OCI-LY7 (cell line): ENCODE measurements at regions not wholly inside any gene's neighbourhood (a gene's known extent, or its start where the extent isn't known, plus 50 kb on each side); places are given as distances from the start of the nearest gene placed in this dataset.

Experiments
- BruUV-seq: library from RNA; stranded (reverse); fragments of 400-500 nt; replicated peaks from 2 replicates; lab custom pipeline; 2021; lab: Mats Ljungman, UMichigan
- CTCF ChIA-PET: fragments of 300-600 bp; sonication (Branson Sonifier 250); formaldehyde crosslinking; loops from one replicate; lab custom pipeline; 2022; ENCODE audit warnings: antibody characterized with exemption; ENCODE audit not compliant: unreplicated experiment; lab: Charles Lee
- POLR2A ChIA-PET: fragments of 300-600 bp; sonication (Branson Sonifier 250); formaldehyde crosslinking; loops from one replicate; lab custom pipeline; 2022; ENCODE audit warnings: antibody characterized with exemption; lab: Charles Lee
- DNase-seq: peaks from one replicate; pipeline ENCODE4 v3.0.0-alpha.2; 2015; ENCODE audit warnings: low spot score
- H2AFZ ChIP-seq: fragments of 200-600 bp; sonication (generic), shearing (Covaris generic); 2 replicates; pipeline ENCODE4 v1.6.1; 2014; ENCODE audit warnings: mild to moderate bottlenecking, antibody characterized with exemption, low read length, moderate library complexity
- H3K27ac ChIP-seq: fragments of 200-600 bp; sonication (generic); 2 replicates; pipeline ENCODE4 v1.5.1; 2014; ENCODE audit warnings: mixed run types, low read depth, mild to moderate bottlenecking, moderate library complexity, low read length, inconsistent platforms; ENCODE audit not compliant: poor library complexity, severe bottlenecking
- H3K36me3 ChIP-seq: fragments of 200-600 bp; sonication (generic); 2 replicates; pipeline ENCODE4 v1.6.1; 2014; ENCODE audit warnings: mild to moderate bottlenecking, antibody characterized with exemption, low read length, moderate library complexity, mixed read lengths; ENCODE audit not compliant: insufficient read depth
- H3K4me1 ChIP-seq: fragments of 200-600 bp; sonication (generic); 2 replicates; pipeline ENCODE4 v1.5.1; 2014; ENCODE audit warnings: mild to moderate bottlenecking, low read length; ENCODE audit not compliant: insufficient read depth, poor library complexity, severe bottlenecking
- H3K4me2 ChIP-seq: fragments of 200-600 bp; sonication (generic); 2 replicates; pipeline ENCODE4 v1.6.1; 2014; ENCODE audit warnings: mild to moderate bottlenecking, low read length
- H3K4me3 ChIP-seq: fragments of 200-600 bp; sonication (generic); 2 replicates; pipeline ENCODE4 v1.5.1; 2014; ENCODE audit warnings: mild to moderate bottlenecking, low read depth, low read length; ENCODE audit not compliant: poor library complexity, severe bottlenecking
- H3K79me2 ChIP-seq: fragments of 200-600 bp; sonication (generic); 2 replicates; pipeline ENCODE4 v1.6.1; 2016; ENCODE audit warnings: low read depth, mild to moderate bottlenecking, low read length, moderate library complexity, mixed read lengths; ENCODE audit not compliant: insufficient read depth
- H3K9me2 ChIP-seq: fragments of 200-600 bp; sonication (generic); 2 replicates; pipeline ENCODE4 v1.6.1; 2016; ENCODE audit warnings: mild to moderate bottlenecking, low read length, mixed read lengths; ENCODE audit not compliant: insufficient read depth
- H3K9me3 ChIP-seq: fragments of 200-600 bp; sonication (generic); 2 replicates; pipeline ENCODE4 v1.6.1; 2014; ENCODE audit warnings: mild to moderate bottlenecking, mixed run types, low read length, mixed read lengths
- H4K20me1 ChIP-seq: fragments of 200-600 bp; sonication (generic); 2 replicates; pipeline ENCODE4 v1.6.1; 2014; ENCODE audit warnings: mild to moderate bottlenecking, antibody characterized with exemption, low read length, moderate library complexity, mixed read lengths; ENCODE audit not compliant: insufficient read depth
- CTCF ChIP-seq: fragments of 200-600 bp; sonication (generic); conservative IDR thresholded peaks from 2 replicates; pipeline ENCODE4 v1.5.1; 2014; ENCODE audit warnings: mild to moderate bottlenecking, antibody characterized with exemption, low read length, moderate library complexity, mixed read lengths
- EZH2phosphoT487 ChIP-seq: fragments of 200-600 bp; sonication (generic); IDR thresholded peaks from 2 replicates; pipeline ENCODE4 v1.6.1; 2018; ENCODE audit warnings: low read depth, borderline replicate concordance, mild to moderate bottlenecking, mixed run types, antibody characterized with exemption, low read length, moderate library complexity, mixed read lengths
- intact Hi-C: fragments of 100-400 bp; cut with micrococcal nuclease; formaldehyde crosslinking; loops from one replicate; pipeline ENCODE4 v1.10.0; 2022; ENCODE audit not compliant: unreplicated experiment

GRCh38 chr1:13916530-13916929 lies 216.5 kb downstream of the PRDM2 start:
- Histone ChIP-seq H3K27ac (no peak overlapping the region), H3K4me2 (no peak overlapping the region), H4K20me1 (no peaks in the 10 kb centered on the region), H2AFZ (no peak overlapping the region), H3K36me3 (no peaks in the 10 kb centered on the region), H3K4me1 (peaks cover 7% of the 10 kb centered on the region), H3K79me2 (no peaks in the 10 kb centered on the region), H3K4me3 (no peak overlapping the region), H3K9me3 (no peaks in the 10 kb centered on the region), H3K9me2 (no peaks in the 10 kb centered on the region)
- no TSS peak for BruUV-seq
- ChIA-PET CTCF (no interaction called here), POLR2A (no interaction called here)
- no peak for TF ChIP-seq CTCF
- no peak for TF ChIP-seq EZH2phosphoT487
- intact Hi-C loops: no loop called here
- no peak for DNase-seq

- Histone ChIP-seq H3K4me1 (no peaks in the 10 kb centered on the region), H3K4me2 (no peak overlapping the region), H2AFZ (no peak overlapping the region), H3K9me2 (no peaks in the 10 kb centered on the region), H3K79me2 (no peaks in the 10 kb centered on the region), H3K27ac (no peak overlapping the region), H3K4me3 (no peak overlapping the region), H4K20me1 (no peaks in the 10 kb centered on the region), H3K36me3 (no peaks in the 10 kb centered on the region), H3K9me3 (peaks cover 4% of the 10 kb centered on the region; the same call in 1 of the 2 replicates)
- BruUV-seq: no TSS peak
- intact Hi-C loops: no loop called here
- POLR2A ChIA-PET: interaction anchor here (0.6 to 0.7 kb wide), 3 partner anchors 11 to 994 kb away, joined by 3 to 6 read pairs (median 5); no protein-coding TSS in a partner anchor
- CTCF ChIA-PET: interaction anchor here (0.6 kb wide), 1 partner anchor 693 kb away, joined by 4 read pairs; no protein-coding TSS in a partner anchor
- TF ChIP-seq CTCF (no peak), EZH2phosphoT487 (no peak)
- DNase-seq: no peak
These were observed 217.6 kb downstream of the PRDM2 start for GRCh38 chr1:13917607-13918006.

GRCh38 chr1:13918862-13919261 lies 218.9 kb downstream of the PRDM2 start:
- POLR2A ChIA-PET: no interaction called here

More at GRCh38 chr1:13918862-13919261, 218.9 kb downstream of the PRDM2 start:
- H4K20me1 ChIP-seq: no peaks in the 10 kb centered on the region
- no peak overlapping the region for H3K4me2 ChIP-seq
- no peaks in the 10 kb centered on the region for H3K36me3 ChIP-seq
- H3K4me3 ChIP-seq: no peak overlapping the region
- DNase-seq: no peak
- no TSS peak for BruUV-seq
- intact Hi-C loops: no loop called here
- peaks cover 4% of the 10 kb centered on the region; the same call in 1 of the 2 replicates for H3K9me3 ChIP-seq
- H3K79me2 ChIP-seq: no peaks in the 10 kb centered on the region
- H3K9me2 ChIP-seq: no peaks in the 10 kb centered on the region
- CTCF ChIA-PET: no interaction called here
- no peak for TF ChIP-seq CTCF
- TF ChIP-seq EZH2phosphoT487: no peak
- H2AFZ ChIP-seq: no peak overlapping the region
- no peak overlapping the region for H3K27ac ChIP-seq
- H3K4me1 ChIP-seq: no peaks in the 10 kb centered on the region
